GM12872 (cell line): ENCODE measurements at regions not wholly inside any gene's neighbourhood (a gene's known extent, or its start where the extent isn't known, plus 50 kb on each side); places are given as distances from the start of the nearest gene placed in this dataset.

ENCODE experiments used
- CTCF ChIP-seq: IDR thresholded peaks from 3 replicates; pipeline ENCODE4 v1.5.1; 2011; ENCODE audit warnings: low read depth, mild to moderate bottlenecking, low read length, moderate library complexity; ENCODE audit not compliant: insufficient read depth

DNA sequence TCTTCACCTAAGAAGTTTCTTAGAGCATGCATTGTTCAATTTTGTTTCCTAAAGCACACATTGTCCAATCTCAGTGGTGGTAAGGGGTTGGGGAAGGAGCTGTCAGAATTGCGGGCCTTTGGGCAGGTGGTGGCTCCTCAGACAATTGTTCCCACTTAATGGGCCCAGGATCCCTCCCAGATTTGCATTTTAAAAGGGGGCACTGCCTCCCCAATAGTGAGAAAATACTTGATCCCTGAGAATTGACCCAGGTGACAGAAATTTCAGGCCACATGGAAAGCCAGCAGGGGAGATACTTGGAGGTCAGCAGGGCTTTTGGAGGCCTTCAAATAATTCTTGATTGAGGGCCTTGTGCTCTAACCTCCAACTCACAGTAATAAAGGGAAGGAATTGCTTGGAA lies 217.1 kb downstream of the ZNF674 start:
- TF ChIP-seq CTCF = no peak

DNA sequence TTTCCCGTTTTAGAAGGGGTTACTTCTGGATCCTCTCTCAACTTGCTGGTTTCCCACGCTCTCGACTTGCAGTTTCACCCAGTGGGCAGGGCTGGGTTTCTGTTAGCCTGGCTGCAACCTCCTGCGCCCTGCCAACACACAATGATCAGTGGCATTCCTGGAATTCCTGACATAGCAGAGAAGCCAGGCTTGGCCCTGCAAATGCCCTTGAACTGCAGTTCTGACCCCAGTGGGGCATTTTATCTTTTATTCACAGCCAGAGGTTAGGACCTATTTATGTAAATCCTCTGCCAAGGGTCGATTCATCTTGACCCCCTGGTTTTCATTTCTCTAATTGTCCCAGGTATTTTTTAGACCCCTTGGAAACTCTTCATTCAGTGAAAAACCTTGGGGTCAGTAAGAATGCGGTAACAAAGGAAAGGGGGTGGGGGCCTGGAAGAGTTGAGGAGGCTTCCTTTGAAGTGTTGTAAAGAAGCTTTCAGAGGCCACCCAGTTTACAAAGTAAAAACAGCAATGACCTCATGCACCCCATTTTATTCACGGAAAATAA lies 217.6 kb downstream of the ZNF674 start:
- TF ChIP-seq CTCF = no peak

GRCh38 chrX:46326161-46326560 lies 219.1 kb downstream of the ZNF674 start:
- TF ChIP-seq CTCF = no peak

- TF ChIP-seq CTCF = no peak
Measured at GRCh38 chrX:46325312-46325877, 219.8 kb downstream of the ZNF674 start.

DNA sequence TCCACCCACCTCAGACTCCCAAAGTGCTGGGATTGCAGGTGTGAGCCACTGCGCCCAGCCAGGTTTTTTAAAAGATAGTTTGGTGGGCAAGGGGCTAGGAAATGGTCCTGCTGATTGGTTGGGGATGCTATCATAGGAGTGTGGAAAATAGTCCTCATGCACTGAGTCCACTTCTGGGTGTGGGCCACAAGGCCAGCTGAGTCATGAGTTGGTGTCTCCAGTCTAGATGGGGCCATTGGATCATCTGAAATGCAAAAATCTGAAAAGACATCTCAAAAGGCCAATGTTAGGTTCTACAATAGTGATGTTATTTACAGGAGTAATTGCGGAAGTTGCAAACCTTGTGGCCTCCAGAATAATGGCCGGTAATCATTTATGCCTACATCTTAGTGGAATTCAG lies 221.1 kb downstream of the ZNF674 start:
- no peak for TF ChIP-seq CTCF

DNA sequence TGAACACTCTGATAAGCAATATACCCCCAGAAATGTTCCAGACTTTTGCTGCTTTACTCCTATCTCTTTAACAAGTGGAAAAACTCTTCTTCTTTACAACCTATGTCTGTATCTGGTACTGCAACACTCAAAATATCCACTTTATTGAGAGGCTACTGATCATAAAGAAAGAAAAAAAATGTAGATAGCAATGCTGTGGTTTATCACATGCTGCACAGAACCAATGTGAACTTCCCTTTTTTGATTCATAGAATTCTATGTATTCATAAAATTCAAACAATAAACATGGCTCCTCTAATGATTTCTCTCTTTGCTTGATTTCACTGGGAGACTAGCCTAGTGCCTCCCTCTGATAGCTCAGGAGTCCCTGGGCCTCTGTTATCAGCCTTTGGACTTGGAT lies 223.5 kb downstream of the ZNF674 start:
- no peak for TF ChIP-seq CTCF

GRCh38 chrX:46319750-46320149 lies 225.5 kb downstream of the ZNF674 start:
- TF ChIP-seq CTCF = no peak
